OCI-LY3 (cell line): ENCODE measurements at regions not wholly inside any gene's neighbourhood (a gene's known extent, or its start where the extent isn't known, plus 50 kb on each side); places are given as distances from the start of the nearest gene placed in this dataset.

Experiments used
- H2AFZ ChIP-seq: fragments of 200-600, 300-600 bp; shearing (Covaris generic); 2 replicates; pipeline ENCODE4 v1.6.0; 2014; ENCODE audit warnings: antibody characterized with exemption, low read depth, low read length
- H3K27ac ChIP-seq: fragments of 200-600, 300-600 bp; sonication (generic); 2 replicates; pipeline ENCODE4 v1.5.1; 2014; ENCODE audit warnings: mild to moderate bottlenecking, low read length, moderate library complexity, mixed read lengths
- H3K27me3 ChIP-seq: fragments of 200-600, 300-600 bp; sonication (generic); 2 replicates; pipeline ENCODE4 v1.6.1; 2014; ENCODE audit warnings: low read depth, low read length, mixed read lengths
- H3K36me3 ChIP-seq: fragments of 200-600, 300-600 bp; sonication (generic); replicated peaks from 2 replicates; pipeline ENCODE3; 2014; ENCODE audit warnings: low read depth, low read length, mixed read lengths
- H3K4me1 ChIP-seq: fragments of 300-600, 200-600 bp; sonication (generic); 2 replicates; pipeline ENCODE4 v1.6.1; 2014; ENCODE audit warnings: low read length, mixed read lengths
- H3K4me2 ChIP-seq: fragments of 200-600, 300-600 bp; sonication (generic); 2 replicates; pipeline ENCODE4 v1.6.1; 2014; ENCODE audit warnings: low read length, mixed read lengths
- H3K4me3 ChIP-seq: fragments of 300-600, 200-600 bp; sonication (generic); 2 replicates; pipeline ENCODE4 v1.5.1; 2014; ENCODE audit warnings: antibody characterized with exemption, mild to moderate bottlenecking, low read length, moderate library complexity
- H3K79me2 ChIP-seq: fragments of 300-600, 200-600 bp; shearing (Covaris generic); 2 replicates; pipeline ENCODE4 v1.6.1; 2014; ENCODE audit warnings: mild to moderate bottlenecking, low read length, mixed read lengths
- H3K9ac ChIP-seq: fragments of 300-600, 200-600 bp; shearing (Covaris generic); 2 replicates; pipeline ENCODE4 v1.6.0; 2014; ENCODE audit warnings: mild to moderate bottlenecking, low read length, moderate library complexity
- H3K9me3 ChIP-seq: fragments of 200-600, 300-600 bp; shearing (Covaris generic); 2 replicates; pipeline ENCODE4 v1.6.1; 2014; ENCODE audit warnings: low read length, mixed read lengths; ENCODE audit not compliant: insufficient read depth
- H4K20me1 ChIP-seq: fragments of 200-600, 300-600 bp; sonication (generic); 2 replicates; pipeline ENCODE4 v1.6.1; 2016; ENCODE audit warnings: low read length, mixed read lengths; ENCODE audit not compliant: insufficient read depth
- CTCF ChIP-seq: fragments of 200-600, 300-600 bp; sonication (generic); IDR thresholded peaks from 2 replicates; pipeline ENCODE4 v1.5.1; 2014; ENCODE audit warnings: antibody characterized with exemption, low read length, low read depth
- EZH2phosphoT487 ChIP-seq: fragments of 200-600 bp; shearing (Covaris generic); IDR thresholded peaks from 2 replicates; pipeline ENCODE4 v1.6.1; 2018; ENCODE audit warnings: antibody characterized with exemption, mixed run types, low read depth

- no peaks in the 10 kb centered on the region for H3K9me3 ChIP-seq
- H3K4me1 ChIP-seq = no peaks in the 10 kb centered on the region
- no peak overlapping the region for H2AFZ ChIP-seq
- no peaks in the 10 kb centered on the region for H4K20me1 ChIP-seq
- H3K9ac ChIP-seq = no peak overlapping the region
- no peak overlapping the region for H3K27ac ChIP-seq
- no peaks in the 10 kb centered on the region for H3K36me3 ChIP-seq
- no peak overlapping the region for H3K4me3 ChIP-seq
- H3K4me2 ChIP-seq = no peak overlapping the region
- H3K79me2 ChIP-seq = no peaks in the 10 kb centered on the region
- no peaks in the 10 kb centered on the region for H3K27me3 ChIP-seq
- no peak for TF ChIP-seq EZH2phosphoT487
- no peak for TF ChIP-seq CTCF
Observed at GRCh38 chr5:74268297-74268696, 372.2 kb downstream of the ENC1 start.

GRCh38 chr5:74266836-74267235, 373.7 kb downstream of the ENC1 start:
- Histone ChIP-seq H3K27me3 (no peaks in the 10 kb centered on the region), H3K9me3 (no peaks in the 10 kb centered on the region), H3K4me3 (no peak overlapping the region), H3K79me2 (no peaks in the 10 kb centered on the region), H3K9ac (no peak overlapping the region), H3K4me2 (no peak overlapping the region), H3K4me1 (no peaks in the 10 kb centered on the region), H3K27ac (no peak overlapping the region), H4K20me1 (no peaks in the 10 kb centered on the region), H2AFZ (no peak overlapping the region), H3K36me3 (no peaks in the 10 kb centered on the region)
- TF ChIP-seq CTCF (no peak), EZH2phosphoT487 (no peak)

- H3K27ac ChIP-seq = no peak overlapping the region
- H3K27me3 ChIP-seq = no peaks in the 10 kb centered on the region
- H3K9me3 ChIP-seq = no peaks in the 10 kb centered on the region
- no peak overlapping the region for H3K4me3 ChIP-seq
- H4K20me1 ChIP-seq = no peaks in the 10 kb centered on the region
- H2AFZ ChIP-seq = no peak overlapping the region
- no peak overlapping the region for H3K9ac ChIP-seq
- TF ChIP-seq CTCF (no peak), EZH2phosphoT487 (no peak)
- no peaks in the 10 kb centered on the region for H3K36me3 ChIP-seq
- H3K4me1 ChIP-seq = peaks cover 7% of the 10 kb centered on the region
- no peaks in the 10 kb centered on the region for H3K79me2 ChIP-seq
- no peak overlapping the region for H3K4me2 ChIP-seq
Observed at GRCh38 chr5:74266132-74266531, 374.4 kb downstream of the ENC1 start.

- Histone ChIP-seq H3K36me3 (no peaks in the 10 kb centered on the region), H3K4me3 (no peak overlapping the region), H3K4me1 (peaks cover 40% of the 10 kb centered on the region), H3K27ac (no peak overlapping the region), H3K27me3 (no peaks in the 10 kb centered on the region), H3K9ac (no peak overlapping the region), H2AFZ (no peak overlapping the region), H3K79me2 (no peaks in the 10 kb centered on the region), H4K20me1 (no peaks in the 10 kb centered on the region), H3K9me3 (no peaks in the 10 kb centered on the region), H3K4me2 (no peak overlapping the region)
- TF ChIP-seq CTCF (no peak), EZH2phosphoT487 (no peak)
Observed at GRCh38 chr5:74262544-74263207, 377.9 kb downstream of the ENC1 start.
